ENCODE measurements at regions not wholly inside any gene's neighbourhood (a gene's known extent, or its start where the extent isn't known, plus 50 kb on each side); places are given as distances from the start of the nearest gene placed in this dataset.

DNA sequence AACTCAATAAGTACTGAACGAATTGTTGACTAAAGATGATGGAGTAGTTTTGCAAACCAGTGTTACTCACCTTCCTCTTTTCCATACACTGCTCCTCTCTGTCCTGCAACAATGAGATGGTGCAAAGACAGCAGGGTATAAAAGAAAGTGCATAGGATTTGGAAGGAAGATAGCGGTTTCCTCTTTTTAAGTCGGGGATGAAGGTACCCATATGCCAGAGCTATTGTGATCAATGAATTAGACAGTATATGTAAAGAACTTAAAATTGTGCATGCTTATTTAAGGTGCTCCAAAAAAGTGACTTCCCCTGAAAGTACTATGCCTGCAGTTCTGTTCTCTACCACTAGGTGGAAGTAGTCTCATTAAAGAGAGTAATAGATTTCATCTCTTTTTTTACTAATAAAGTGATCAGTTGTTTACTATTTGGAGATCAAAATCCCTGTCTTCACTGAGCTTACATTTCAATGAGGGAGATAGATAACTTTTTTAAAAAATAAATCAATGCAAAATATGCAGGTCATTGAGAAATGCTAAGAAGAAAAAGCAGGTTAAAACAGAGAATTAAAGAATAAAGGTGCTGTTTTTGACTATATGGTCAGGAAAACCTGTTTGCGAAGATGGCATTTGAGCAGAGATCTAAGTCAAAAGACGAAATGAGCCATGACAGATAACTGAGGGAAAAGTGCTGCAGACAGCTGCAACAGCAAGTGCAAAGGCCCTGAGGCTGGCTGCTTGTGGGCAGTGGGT, 339.7 kb upstream of the SLC14A2 start:
- POLR2A ChIA-PET (ENCODE audit: low non-redundant PET): no interaction called here
- DNase-seq (ENCODE audit: low spot score): no peak

DNA sequence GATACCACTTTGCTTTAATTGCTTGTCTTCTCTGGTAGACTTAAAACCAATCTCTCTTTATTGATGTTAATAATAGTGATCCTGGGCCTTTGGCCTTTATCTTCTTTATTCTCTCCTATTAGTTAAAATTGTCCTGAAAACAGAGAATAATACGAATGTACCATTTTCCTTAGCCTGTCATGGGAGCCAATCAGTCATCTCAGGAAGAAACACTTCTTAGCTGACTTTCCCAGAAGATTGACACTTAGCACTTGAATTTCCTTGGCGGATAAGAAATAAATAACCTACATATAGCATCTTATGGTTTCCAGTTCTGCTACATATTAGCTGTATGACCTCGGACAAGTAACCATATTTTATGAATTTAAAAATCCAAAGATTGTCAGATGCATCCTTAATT, 338.4 kb upstream of the SLC14A2 start:
- H3K27ac ChIP-seq: no peak overlapping the region
- DNase-seq (ENCODE audit: low spot score): no peak
- TF ChIP-seq, protein P1, sequence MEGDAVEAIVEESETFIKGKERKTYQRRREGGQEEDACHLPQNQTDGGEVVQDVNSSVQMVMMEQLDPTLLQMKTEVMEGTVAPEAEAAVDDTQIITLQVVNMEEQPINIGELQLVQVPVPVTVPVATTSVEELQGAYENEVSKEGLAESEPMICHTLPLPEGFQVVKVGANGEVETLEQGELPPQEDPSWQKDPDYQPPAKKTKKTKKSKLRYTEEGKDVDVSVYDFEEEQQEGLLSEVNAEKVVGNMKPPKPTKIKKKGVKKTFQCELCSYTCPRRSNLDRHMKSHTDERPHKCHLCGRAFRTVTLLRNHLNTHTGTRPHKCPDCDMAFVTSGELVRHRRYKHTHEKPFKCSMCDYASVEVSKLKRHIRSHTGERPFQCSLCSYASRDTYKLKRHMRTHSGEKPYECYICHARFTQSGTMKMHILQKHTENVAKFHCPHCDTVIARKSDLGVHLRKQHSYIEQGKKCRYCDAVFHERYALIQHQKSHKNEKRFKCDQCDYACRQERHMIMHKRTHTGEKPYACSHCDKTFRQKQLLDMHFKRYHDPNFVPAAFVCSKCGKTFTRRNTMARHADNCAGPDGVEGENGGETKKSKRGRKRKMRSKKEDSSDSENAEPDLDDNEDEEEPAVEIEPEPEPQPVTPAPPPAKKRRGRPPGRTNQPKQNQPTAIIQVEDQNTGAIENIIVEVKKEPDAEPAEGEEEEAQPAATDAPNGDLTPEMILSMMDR (conservative IDR thresholded peaks at IDR 0.05; ENCODE audit: low read depth): no peak
- ChIA-PET CTCF (interaction anchor here (0.6 kb wide), 1 partner anchor 352 kb away, joined by 4 read pairs; no protein-coding TSS in a partner anchor), POLR2A (ENCODE audit: low non-redundant PET) (no interaction called here)

More for the DNA sequence above, 339.7 kb upstream of the SLC14A2 start:
- H3K27ac ChIP-seq: no peak overlapping the region
- TF ChIP-seq, protein P1 (conservative IDR thresholded peaks at IDR 0.05; ENCODE audit: low read depth): peak; percentile 81
- CTCF ChIA-PET: interaction anchor here (0.6 to 1.5 kb wide), 3 partner anchors 8 to 674 kb away, joined by 3 read pairs; no protein-coding TSS in a partner anchor

- ChIA-PET POLR2A (ENCODE audit: low non-redundant PET) (no interaction called here), CTCF (no interaction called here)
- TF ChIP-seq, protein P1 (conservative IDR thresholded peaks at IDR 0.05; ENCODE audit: low read depth): no peak
- H3K27ac ChIP-seq: no peak overlapping the region
- DNase-seq (ENCODE audit: low spot score): no peak
Measured at GRCh38 chr18:45277908-45278307, 337.4 kb upstream of the SLC14A2 start.

DNA sequence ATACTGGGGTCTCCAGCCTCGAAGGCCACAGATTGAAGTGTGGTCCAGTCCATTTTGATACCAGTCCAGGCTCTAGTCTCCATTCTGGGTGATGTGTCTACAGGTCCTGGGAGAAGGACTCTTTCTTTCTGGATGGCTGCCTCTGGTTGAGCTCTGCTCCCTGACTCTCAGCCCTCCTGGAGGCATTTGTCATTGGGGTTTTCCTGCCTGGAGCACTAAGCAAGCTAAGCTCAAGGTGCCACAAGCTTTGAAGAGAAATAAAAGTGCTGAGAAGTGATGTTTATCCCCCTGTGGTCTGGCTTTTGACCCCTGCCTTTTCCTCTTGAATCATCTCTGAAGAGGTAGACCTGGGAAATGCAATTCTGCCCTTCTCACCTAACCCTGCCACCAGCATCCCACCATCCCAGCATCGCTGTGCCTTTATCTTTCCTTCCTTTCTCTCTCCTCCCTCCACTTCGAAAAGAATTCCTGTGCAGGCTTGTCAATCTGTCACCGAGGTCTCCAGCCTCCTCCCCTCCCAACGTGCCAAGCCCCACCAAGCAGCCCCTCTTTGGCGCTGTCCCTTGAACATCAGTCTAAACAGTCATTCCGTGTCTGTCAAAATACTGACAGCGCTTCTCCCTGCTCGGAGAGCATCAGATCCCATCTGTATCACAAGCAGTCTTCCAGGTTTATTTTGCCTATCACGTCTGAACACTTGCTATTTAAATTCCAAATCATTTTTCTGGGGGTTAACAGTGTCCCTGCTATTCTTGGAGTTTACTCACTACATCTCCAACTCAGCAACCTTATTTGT, 334.6 kb upstream of the SLC14A2 start:
- no peak overlapping the region for H3K27ac ChIP-seq
- POLR2A ChIA-PET (ENCODE audit: low non-redundant PET): no interaction called here
- CTCF ChIA-PET: no interaction called here
- no peak for DNase-seq (ENCODE audit: low spot score)
- TF ChIP-seq, protein P1 (conservative IDR thresholded peaks at IDR 0.05; ENCODE audit: low read depth): no peak

DNA sequence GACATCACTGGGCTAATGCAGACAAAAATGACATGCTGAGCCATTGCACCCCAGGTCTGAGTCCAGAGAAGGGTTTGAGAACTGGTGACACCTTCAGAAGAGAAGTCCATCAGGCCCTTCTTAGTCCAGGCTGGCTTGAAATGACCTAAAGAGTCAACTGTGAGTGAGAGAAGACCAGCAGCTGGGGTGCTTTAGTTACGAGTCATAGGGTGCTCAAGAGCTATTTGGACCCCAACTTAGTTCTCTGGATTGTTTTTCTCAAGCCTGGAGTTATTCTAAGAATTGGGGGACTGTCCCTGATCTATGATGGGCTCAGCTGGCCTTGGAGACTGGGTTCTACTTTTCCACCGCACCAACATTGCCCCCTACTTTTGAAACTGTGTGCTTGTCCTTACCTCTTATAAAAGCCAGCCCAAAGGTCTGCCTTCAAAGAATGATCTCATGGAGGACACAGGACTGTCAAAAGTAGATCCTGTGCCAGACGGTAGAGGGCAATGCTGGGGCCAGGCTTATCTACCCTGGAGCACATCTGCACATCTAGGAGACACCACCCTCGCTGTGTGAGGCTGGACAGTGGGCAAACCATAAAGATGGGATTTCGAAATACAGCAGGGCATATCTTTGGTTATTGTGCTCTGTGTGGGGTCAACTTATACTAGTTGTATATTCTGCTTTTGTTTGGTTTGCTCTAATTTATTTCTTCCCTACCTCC, 333.0 kb upstream of the SLC14A2 start:
- POLR2A ChIA-PET (ENCODE audit: low non-redundant PET): no interaction called here
- TF ChIP-seq, protein P1 (conservative IDR thresholded peaks at IDR 0.05; ENCODE audit: low read depth): no peak
- no peak for DNase-seq (ENCODE audit: low spot score)
- H3K27ac ChIP-seq: no peak overlapping the region
- CTCF ChIA-PET: no interaction called here

- POLR2A ChIA-PET (ENCODE audit: low non-redundant PET): no interaction called here
- TF ChIP-seq, protein P1 (conservative IDR thresholded peaks at IDR 0.05; ENCODE audit: low read depth): no peak
- CTCF ChIA-PET: no interaction called here
- no peak for DNase-seq (ENCODE audit: low spot score)
- H3K27ac ChIP-seq: no peak overlapping the region
Measured at GRCh38 chr18:45284174-45284573, 331.1 kb upstream of the SLC14A2 start.
